ENCODE measurements at regions not wholly inside any gene's neighbourhood (a gene's known extent, or its start where the extent isn't known, plus 50 kb on each side); places are given as distances from the start of the nearest gene placed in this dataset.

DNA sequence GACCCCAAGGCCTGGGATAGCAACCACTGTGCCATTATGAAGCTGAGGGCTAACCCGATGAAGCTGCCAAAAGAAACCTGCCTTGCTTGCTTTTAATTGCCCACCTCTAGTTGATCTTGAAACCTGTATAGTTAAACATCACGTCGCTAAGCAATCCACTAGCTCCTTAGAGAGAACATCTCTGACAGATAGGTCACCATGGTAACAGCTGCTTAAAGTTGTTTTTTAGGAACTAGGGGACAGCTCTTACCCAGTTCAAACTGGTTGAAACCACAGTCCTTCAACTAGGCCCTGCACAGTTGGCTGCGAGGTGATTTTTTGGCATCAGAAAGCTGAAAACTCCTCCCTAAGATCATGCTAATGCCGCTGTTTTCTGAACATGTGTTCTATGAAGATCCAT, 135.7 kb downstream of the EBLN2 start:
- peaks cover 3% of the 10 kb centered on the region for H3K9me3 Mint-ChIP-seq (ENCODE audit: unreplicated experiment)
- no peaks in the 10 kb centered on the region for H3K27me3 Mint-ChIP-seq (ENCODE audit: unreplicated experiment)
- no peaks in the 10 kb centered on the region for H3K36me3 Mint-ChIP-seq (ENCODE audit: low read depth, unreplicated experiment)
- H3K4me3 Mint-ChIP-seq (ENCODE audit: unreplicated experiment): no peak overlapping the region
- TF ChIP-seq, protein P1, sequence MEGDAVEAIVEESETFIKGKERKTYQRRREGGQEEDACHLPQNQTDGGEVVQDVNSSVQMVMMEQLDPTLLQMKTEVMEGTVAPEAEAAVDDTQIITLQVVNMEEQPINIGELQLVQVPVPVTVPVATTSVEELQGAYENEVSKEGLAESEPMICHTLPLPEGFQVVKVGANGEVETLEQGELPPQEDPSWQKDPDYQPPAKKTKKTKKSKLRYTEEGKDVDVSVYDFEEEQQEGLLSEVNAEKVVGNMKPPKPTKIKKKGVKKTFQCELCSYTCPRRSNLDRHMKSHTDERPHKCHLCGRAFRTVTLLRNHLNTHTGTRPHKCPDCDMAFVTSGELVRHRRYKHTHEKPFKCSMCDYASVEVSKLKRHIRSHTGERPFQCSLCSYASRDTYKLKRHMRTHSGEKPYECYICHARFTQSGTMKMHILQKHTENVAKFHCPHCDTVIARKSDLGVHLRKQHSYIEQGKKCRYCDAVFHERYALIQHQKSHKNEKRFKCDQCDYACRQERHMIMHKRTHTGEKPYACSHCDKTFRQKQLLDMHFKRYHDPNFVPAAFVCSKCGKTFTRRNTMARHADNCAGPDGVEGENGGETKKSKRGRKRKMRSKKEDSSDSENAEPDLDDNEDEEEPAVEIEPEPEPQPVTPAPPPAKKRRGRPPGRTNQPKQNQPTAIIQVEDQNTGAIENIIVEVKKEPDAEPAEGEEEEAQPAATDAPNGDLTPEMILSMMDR (IDR thresholded peaks at IDR 0.05; ENCODE audit: unreplicated experiment): no peak
- DNase-seq (ENCODE audit: low spot score): no peak
- no peaks in the 10 kb centered on the region for H3K4me1 Mint-ChIP-seq (ENCODE audit: unreplicated experiment)
- no peak overlapping the region for H3K27ac Mint-ChIP-seq (ENCODE audit: unreplicated experiment)

DNA sequence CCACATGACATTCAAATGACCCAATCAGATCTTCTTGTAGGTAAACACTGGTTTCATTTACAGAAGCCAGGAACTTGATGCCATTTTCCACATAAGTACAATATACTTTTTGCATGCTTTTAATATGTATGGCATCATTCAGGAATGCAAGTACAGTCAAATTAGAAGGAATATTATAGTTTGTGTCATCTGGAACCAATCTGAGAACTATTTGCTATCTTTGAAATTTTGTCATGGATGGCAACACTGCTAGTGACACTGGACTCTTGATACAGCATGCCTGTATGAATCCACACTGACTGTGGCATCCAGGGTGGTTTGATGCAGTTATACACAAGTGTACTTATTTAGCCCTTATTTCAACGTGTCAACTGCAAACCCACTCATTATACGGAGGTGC, 141.6 kb downstream of the EBLN2 start:
- Mint-ChIP-seq H3K4me3 (ENCODE audit: unreplicated experiment) (no peak overlapping the region), H3K9me3 (ENCODE audit: unreplicated experiment) (no peaks in the 10 kb centered on the region), H3K27ac (ENCODE audit: unreplicated experiment) (no peak overlapping the region), H3K4me1 (ENCODE audit: unreplicated experiment) (no peaks in the 10 kb centered on the region), H3K36me3 (ENCODE audit: low read depth, unreplicated experiment) (no peaks in the 10 kb centered on the region), H3K27me3 (ENCODE audit: unreplicated experiment) (peaks cover 1% of the 10 kb centered on the region)
- TF ChIP-seq, protein P1 (IDR thresholded peaks at IDR 0.05; ENCODE audit: unreplicated experiment): no peak
- no peak for DNase-seq (ENCODE audit: low spot score)

DNA sequence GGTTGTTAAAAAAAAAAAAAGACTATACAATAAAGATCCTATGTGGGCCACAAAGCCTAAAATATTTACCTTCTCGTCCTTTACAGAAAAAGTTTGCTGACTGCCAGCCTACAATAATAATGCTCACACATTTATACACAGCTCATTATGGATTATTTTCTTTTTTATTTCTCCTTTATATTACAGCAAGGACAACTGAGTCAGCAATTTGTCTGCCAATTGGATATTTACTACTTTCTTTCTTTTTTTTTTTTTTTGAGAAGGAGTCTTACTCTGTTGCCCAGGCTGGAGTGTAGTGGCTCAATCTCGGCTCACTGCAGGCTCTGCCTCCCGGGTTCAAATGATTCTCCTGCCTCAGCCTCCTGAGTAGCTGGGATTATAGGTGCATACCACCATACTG, 142.2 kb downstream of the EBLN2 start:
- peaks cover 3% of the 10 kb centered on the region for H3K27me3 Mint-ChIP-seq (ENCODE audit: unreplicated experiment)
- H3K27ac Mint-ChIP-seq (ENCODE audit: unreplicated experiment): no peak overlapping the region
- H3K4me1 Mint-ChIP-seq (ENCODE audit: unreplicated experiment): no peaks in the 10 kb centered on the region
- DNase-seq (ENCODE audit: low spot score): no peak
- H3K36me3 Mint-ChIP-seq (ENCODE audit: low read depth, unreplicated experiment): no peaks in the 10 kb centered on the region
- H3K9me3 Mint-ChIP-seq (ENCODE audit: unreplicated experiment): no peaks in the 10 kb centered on the region
- TF ChIP-seq, protein P1 (IDR thresholded peaks at IDR 0.05; ENCODE audit: unreplicated experiment): no peak
- no peak overlapping the region for H3K4me3 Mint-ChIP-seq (ENCODE audit: unreplicated experiment)

DNA sequence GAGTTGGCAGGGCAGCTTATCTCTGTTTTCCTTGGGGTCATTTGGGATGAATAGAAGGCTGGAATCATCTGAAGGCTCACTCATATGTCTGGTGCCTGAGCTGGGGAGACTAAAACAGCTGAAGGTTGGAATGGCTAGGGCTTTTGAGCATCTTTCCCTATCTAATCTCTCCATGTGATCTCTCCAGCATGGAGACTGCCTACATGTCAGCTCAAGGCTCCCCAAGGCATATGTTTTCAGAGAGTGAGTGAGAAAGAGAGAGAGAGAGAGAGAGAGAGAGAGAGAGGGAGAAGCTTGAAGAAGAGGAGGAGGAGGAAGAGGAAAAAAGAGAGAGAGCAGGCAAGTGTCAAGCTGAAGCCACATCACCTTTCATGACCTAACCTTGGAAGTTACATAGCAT, 143.4 kb downstream of the EBLN2 start:
- Mint-ChIP-seq H3K27me3 (ENCODE audit: unreplicated experiment) (peaks cover 3% of the 10 kb centered on the region), H3K9me3 (ENCODE audit: unreplicated experiment) (no peaks in the 10 kb centered on the region), H3K4me1 (ENCODE audit: unreplicated experiment) (no peaks in the 10 kb centered on the region), H3K4me3 (ENCODE audit: unreplicated experiment) (no peak overlapping the region), H3K27ac (ENCODE audit: unreplicated experiment) (no peak overlapping the region), H3K36me3 (ENCODE audit: low read depth, unreplicated experiment) (no peaks in the 10 kb centered on the region)
- TF ChIP-seq, protein P1 (IDR thresholded peaks at IDR 0.05; ENCODE audit: unreplicated experiment): no peak
- no peak for DNase-seq (ENCODE audit: low spot score)

DNA sequence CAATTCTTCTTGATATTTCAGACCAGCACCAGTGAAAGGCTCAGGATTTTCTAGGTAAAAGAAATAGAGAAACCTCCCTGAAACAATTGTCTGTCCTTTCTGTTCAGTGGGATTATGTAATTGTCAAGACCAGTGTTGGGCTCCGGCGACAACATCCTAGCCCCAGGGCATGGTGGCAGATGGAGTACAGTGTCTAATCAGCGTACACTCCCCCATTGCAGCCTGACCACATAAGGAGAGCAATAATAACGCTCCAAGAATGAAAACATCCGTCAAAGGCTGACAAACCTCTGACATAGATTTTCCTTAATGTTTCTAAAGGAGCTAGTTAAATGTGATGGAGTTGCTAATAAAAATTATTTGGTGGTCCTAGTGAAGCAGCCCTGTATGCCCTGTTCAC, 144.6 kb downstream of the EBLN2 start:
- no peak overlapping the region for H3K27ac Mint-ChIP-seq (ENCODE audit: unreplicated experiment)
- H3K4me1 Mint-ChIP-seq (ENCODE audit: unreplicated experiment): no peaks in the 10 kb centered on the region
- peaks cover 3% of the 10 kb centered on the region for H3K27me3 Mint-ChIP-seq (ENCODE audit: unreplicated experiment)
- DNase-seq (ENCODE audit: low spot score): no peak
- H3K36me3 Mint-ChIP-seq (ENCODE audit: low read depth, unreplicated experiment): no peaks in the 10 kb centered on the region
- TF ChIP-seq, protein P1 (IDR thresholded peaks at IDR 0.05; ENCODE audit: unreplicated experiment): no peak
- H3K9me3 Mint-ChIP-seq (ENCODE audit: unreplicated experiment): no peaks in the 10 kb centered on the region
- H3K4me3 Mint-ChIP-seq (ENCODE audit: unreplicated experiment): no peak overlapping the region

All from endothelial cell (in vitro differentiated cells).